PC-3 (cell line): ENCODE measurements at regions not wholly inside any gene's neighbourhood (a gene's known extent, or its start where the extent isn't known, plus 50 kb on each side); places are given as distances from the start of the nearest gene placed in this dataset.

Experiments
- CTCF ChIP-seq: fragments of 300-600 bp; sonication (generic); conservative IDR thresholded peaks from 2 replicates; pipeline ENCODE4 v1.5.1; 2017; ENCODE audit warnings: antibody characterized with exemption, low read depth, mild to moderate bottlenecking, low read length
- EZH2 ChIP-seq: fragments of 300-600 bp; sonication (generic); IDR thresholded peaks from one replicate; pipeline ENCODE4 v1.6.1; 2017; ENCODE audit warnings: antibody characterized with exemption, mild to moderate bottlenecking, low read length; ENCODE audit not compliant: unreplicated experiment
- EZH2phosphoT487 ChIP-seq: fragments of 300-600 bp; sonication (generic); IDR thresholded peaks from 2 replicates; pipeline ENCODE4 v1.6.1; 2018; ENCODE audit warnings: mild to moderate bottlenecking, antibody characterized with exemption, low read length, borderline replicate concordance

DNA sequence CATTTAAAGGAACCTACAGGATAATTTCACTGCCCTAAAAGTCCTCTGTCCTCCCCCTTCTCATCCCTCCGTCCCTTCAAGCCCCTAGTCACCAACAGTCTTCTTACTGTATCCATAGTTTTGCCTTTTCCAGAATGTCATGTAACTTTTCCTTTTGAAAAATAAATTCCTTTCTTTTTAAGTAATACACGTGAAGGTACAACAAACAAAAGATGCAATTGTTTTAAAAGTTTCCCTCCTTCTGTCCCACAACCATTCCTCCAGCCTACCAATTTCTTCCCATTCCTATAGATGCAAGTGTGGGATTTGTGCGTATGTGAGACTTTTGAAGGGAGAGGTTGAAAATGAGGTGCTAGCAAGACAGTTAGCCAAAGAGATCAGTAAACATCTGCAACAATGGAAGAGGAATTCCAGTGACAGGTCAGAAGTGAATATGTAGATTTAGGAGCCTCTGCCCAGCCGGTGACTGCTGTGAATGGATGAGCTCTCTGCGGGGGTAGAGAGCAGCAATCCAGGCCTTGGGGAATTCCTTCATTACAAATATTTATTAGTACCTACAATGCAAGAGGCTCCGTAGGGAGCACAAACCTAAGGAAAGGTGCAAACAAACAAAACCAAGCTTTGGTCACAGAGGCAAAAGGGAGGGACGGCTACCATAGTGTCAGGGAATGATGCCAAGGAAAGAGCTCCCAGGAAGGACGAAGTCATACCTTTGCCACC, 243.6 kb downstream of the SKIDA1 start:
- no peak for TF ChIP-seq CTCF
- no peak for TF ChIP-seq EZH2
- TF ChIP-seq EZH2phosphoT487 = no peak
